HG03139 (cell line): ENCODE measurements at regions not wholly inside any gene's neighbourhood (a gene's known extent, or its start where the extent isn't known, plus 50 kb on each side); places are given as distances from the start of the nearest gene placed in this dataset.
"Not testable (repeated sequence)": the region's sequence is repeated elsewhere in the genome, so short reads cannot be mapped to it uniquely, and the experiment has no call there.

Experiments
- ATAC-seq: cut with Tn5 transposase; IDR thresholded peaks from one replicate; pipeline ENCODE4 v1.9.1; 2021; ENCODE audit not compliant: unreplicated experiment

- no peak for ATAC-seq
Observed at GRCh38 chr2:58721912-58722591, 480.9 kb upstream of the FANCL start.

GRCh38 chr2:58720770-58721697 lies 479.9 kb upstream of the FANCL start:
- ATAC-seq: no peak

- ATAC-seq: no peak
Observed at GRCh38 chr2:58720033-58720769, 479.1 kb upstream of the FANCL start.

- ATAC-seq: no peak
Observed at GRCh38 chr2:58715344-58715743, 474.2 kb upstream of the FANCL start.

- no peak for ATAC-seq
Observed at GRCh38 chr2:58714238-58714637, 473.1 kb upstream of the FANCL start.

- no peak for ATAC-seq
Observed at GRCh38 chr2:58710795-58711279, 469.7 kb upstream of the FANCL start.

- ATAC-seq: no peak
Observed at GRCh38 chr2:58709687-58710354, 468.7 kb upstream of the FANCL start.

GRCh38 chr2:58709274-58709673 lies 468.1 kb upstream of the FANCL start:
- ATAC-seq: no peak

GRCh38 chr2:58708565-58708964 lies 467.4 kb upstream of the FANCL start:
- ATAC-seq: no peak

GRCh38 chr2:58702302-58702885 lies 461.3 kb upstream of the FANCL start:
- ATAC-seq: no peak

GRCh38 chr2:58701688-58702301 lies 460.7 kb upstream of the FANCL start:
- no peak for ATAC-seq

GRCh38 chr2:58700591-58700990 lies 459.5 kb upstream of the FANCL start:
- ATAC-seq: no peak

- ATAC-seq: no peak
Observed at GRCh38 chr2:58699411-58699810, 458.3 kb upstream of the FANCL start.

- ATAC-seq: no peak
Observed at GRCh38 chr2:58698620-58699019, 457.5 kb upstream of the FANCL start.

- ATAC-seq: not testable (repeated sequence)
Observed at GRCh38 chr2:58694114-58694513, 453.0 kb upstream of the FANCL start.

- ATAC-seq: not testable (repeated sequence)
Observed at GRCh38 chr2:58691041-58691440, 449.9 kb upstream of the FANCL start.

- no peak for ATAC-seq
Observed at GRCh38 chr2:58688813-58689212, 447.7 kb upstream of the FANCL start.

GRCh38 chr2:58686776-58687175 lies 445.7 kb upstream of the FANCL start:
- ATAC-seq: no peak

- no peak for ATAC-seq
Observed at GRCh38 chr2:58680755-58681310, 439.7 kb upstream of the FANCL start.

- ATAC-seq: no peak
Observed at GRCh38 chr2:58677748-58678147, 436.6 kb upstream of the FANCL start.
